Transverse colon (tissue), 3 donors: ENCODE measurements at regions not wholly inside any gene's neighbourhood (a gene's known extent, or its start where the extent isn't known, plus 50 kb on each side); places are given as distances from the start of the nearest gene placed in this dataset.

Source experiments
- CTCF ChIP-seq, 5 experiments: fragments of 200-600 bp in 3 of 5; fragments of 450-650 bp in 2 of 5; sonication (generic) in 3 of 5; IDR thresholded peaks; 1 replicate in 2 of 5; 2 replicates in 3 of 5; pipeline ENCODE4 v1.5.1; 2016 to 2017; ENCODE audit warnings: antibody characterized with exemption in 5 of 5, inconsistent platforms in 3 of 5, mild to moderate bottlenecking in 2 of 5, moderate library complexity in 1 of 5
- EP300 ChIP-seq: sonication (generic); formaldehyde crosslinking; IDR thresholded peaks from one replicate; pipeline ENCODE4 v1.6.1; 2017; ENCODE audit warnings: antibody characterized with exemption, low read depth

DNA sequence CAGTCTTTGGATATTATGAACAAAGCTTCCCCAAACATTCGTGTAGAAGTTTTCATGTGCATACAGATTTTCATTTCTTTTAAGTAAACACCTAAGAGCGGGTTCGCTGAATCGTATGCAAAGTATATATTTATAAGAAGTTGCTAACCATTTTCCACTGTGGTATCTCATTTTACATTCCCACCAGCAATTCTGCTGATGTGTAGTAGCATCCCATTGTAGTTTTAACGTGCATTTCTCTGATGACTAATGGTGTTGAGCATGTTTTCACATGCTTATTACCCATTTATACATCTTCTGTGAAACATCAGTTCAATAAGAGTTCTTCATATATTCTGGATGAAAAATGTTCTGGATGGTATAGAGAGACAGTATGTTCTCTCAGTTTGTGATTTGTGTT lies 97.4 kb downstream of the IYD start:
- no peak for TF ChIP-seq CTCF (IDR thresholded peaks at IDR 0.05)
- no peak for TF ChIP-seq EP300
